SU-DHL-6 (cell line): ENCODE measurements at regions not wholly inside any gene's neighbourhood (a gene's known extent, or its start where the extent isn't known, plus 50 kb on each side); places are given as distances from the start of the nearest gene placed in this dataset.

Experiments
- H2AFZ ChIP-seq: fragments of 200-600 bp; sonication (generic); 2 replicates; pipeline ENCODE4 v1.6.1; 2014; ENCODE audit warnings: low read depth, mild to moderate bottlenecking, moderate library complexity, mixed read lengths, antibody characterized with exemption, low read length; ENCODE audit not compliant: severe bottlenecking
- H3F3A ChIP-seq: fragments of 200-600 bp; shearing (Covaris generic); 2 replicates; pipeline ENCODE4 v1.6.0; 2016; ENCODE audit warnings: antibody characterized with exemption, mild to moderate bottlenecking; ENCODE audit not compliant: insufficient read depth
- H3K27ac ChIP-seq: fragments of 200-600 bp; sonication (generic); 2 replicates; pipeline ENCODE4 v1.5.1; 2016; ENCODE audit warnings: low read depth, mild to moderate bottlenecking, low read length, moderate library complexity, mixed read lengths
- H3K27me3 ChIP-seq: fragments of 200-600 bp; sonication (generic), shearing (Covaris generic); 2 replicates; pipeline ENCODE4 v1.6.0; 2014; ENCODE audit warnings: mild to moderate bottlenecking, low read length
- H3K36me3 ChIP-seq: fragments of 200-600 bp; sonication (generic); 2 replicates; pipeline ENCODE4 v1.6.1; 2014; ENCODE audit warnings: mild to moderate bottlenecking, low read length, mixed read lengths
- H3K4me2 ChIP-seq: fragments of 300-600, 200-600 bp; shearing (Covaris generic), sonication (generic); 2 replicates; pipeline ENCODE4 v1.6.0; 2014; ENCODE audit warnings: low read length, low read depth, mild to moderate bottlenecking; ENCODE audit not compliant: poor library complexity, severe bottlenecking
- H3K4me3 ChIP-seq: fragments of 200-600 bp; sonication (generic); 2 replicates; pipeline ENCODE4 v1.5.1; 2014; ENCODE audit warnings: antibody characterized with exemption, low read length, mild to moderate bottlenecking, mixed read lengths; ENCODE audit not compliant: insufficient read depth, poor library complexity, severe bottlenecking
- H3K79me2 ChIP-seq: fragments of 200-600 bp; sonication (generic); 2 replicates; pipeline ENCODE4 v1.6.1; 2014; ENCODE audit warnings: mild to moderate bottlenecking, low read length, moderate library complexity; ENCODE audit not compliant: insufficient read depth
- H3K9ac ChIP-seq: fragments of 200-600 bp; sonication (generic); 2 replicates; pipeline ENCODE4 v1.7.0; 2014; ENCODE audit warnings: mild to moderate bottlenecking, low read length
- H3K9me2 ChIP-seq: fragments of 200-600 bp; sonication (generic); replicated peaks from 2 replicates; pipeline ENCODE4 v1.6.1; 2014; ENCODE audit warnings: low read length; ENCODE audit not compliant: insufficient read depth
- H3K9me3 ChIP-seq: fragments of 200-600 bp; sonication (generic); 2 replicates; pipeline ENCODE4 v1.6.1; 2014; ENCODE audit warnings: low read length, mixed read lengths; ENCODE audit not compliant: insufficient read depth
- H4K20me1 ChIP-seq: fragments of 200-600 bp; sonication (generic); 2 replicates; pipeline ENCODE4 v1.6.1; 2014; ENCODE audit warnings: low read depth, mild to moderate bottlenecking, antibody characterized with exemption, low read length, moderate library complexity, mixed read lengths
- CTCF ChIP-seq: fragments of 200-600 bp; sonication (generic); IDR thresholded peaks from one replicate; pipeline ENCODE4 v1.5.1; 2017; ENCODE audit warnings: antibody characterized with exemption, mild to moderate bottlenecking, low read length, moderate library complexity; ENCODE audit not compliant: insufficient read depth, poor library complexity, severe bottlenecking
- EZH2phosphoT487 ChIP-seq: fragments of 200-600 bp; sonication (generic), shearing (Covaris generic); conservative IDR thresholded peaks from 2 replicates; pipeline ENCODE4 v1.6.1; 2018; ENCODE audit warnings: mild to moderate bottlenecking, antibody characterized with exemption, low read length, moderate library complexity, mixed read lengths

DNA sequence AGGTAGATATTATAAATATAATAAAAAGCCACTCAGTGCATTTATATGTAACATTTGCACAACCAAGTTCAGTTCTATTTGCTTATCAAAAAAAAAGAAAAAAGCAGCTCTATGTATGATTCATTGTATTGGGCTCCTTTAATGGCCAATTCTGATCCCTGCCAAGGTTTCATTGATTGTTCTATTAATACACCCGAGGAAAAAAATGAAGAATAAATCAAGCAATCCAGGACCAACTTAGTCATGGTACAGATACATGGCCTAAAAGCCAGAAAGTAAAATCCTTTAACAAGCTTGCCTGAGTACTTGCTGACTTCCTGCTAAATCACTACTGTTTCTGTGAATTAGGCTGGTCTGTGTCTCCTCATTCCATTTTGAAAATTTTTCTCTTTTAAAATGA, 77.6 kb upstream of the PCDH7 start:
- no peak overlapping the region for H3K4me2 ChIP-seq
- H3K27me3 ChIP-seq, result no peaks in the 10 kb centered on the region
- no peaks in the 10 kb centered on the region for H3K79me2 ChIP-seq
- H3F3A ChIP-seq, result no peaks in the 10 kb centered on the region
- no peak overlapping the region for H3K4me3 ChIP-seq
- no peaks in the 10 kb centered on the region for H4K20me1 ChIP-seq
- H3K27ac ChIP-seq, result no peak overlapping the region
- no peaks in the 10 kb centered on the region for H3K9me2 ChIP-seq
- no peaks in the 10 kb centered on the region for H3K36me3 ChIP-seq
- TF ChIP-seq EZH2phosphoT487 (no peak), CTCF (no peak)
- no peak overlapping the region for H2AFZ ChIP-seq
- no peak overlapping the region for H3K9ac ChIP-seq
- no peaks in the 10 kb centered on the region for H3K9me3 ChIP-seq

GRCh38 chr4:30653291-30653690, 66.9 kb upstream of the PCDH7 start:
- no peaks in the 10 kb centered on the region for H3K79me2 ChIP-seq
- H2AFZ ChIP-seq, result no peak overlapping the region
- H3K9ac ChIP-seq, result no peak overlapping the region
- H3K4me3 ChIP-seq, result no peak overlapping the region
- H3K36me3 ChIP-seq, result no peaks in the 10 kb centered on the region
- no peaks in the 10 kb centered on the region for H3K27me3 ChIP-seq
- no peaks in the 10 kb centered on the region for H4K20me1 ChIP-seq
- H3K27ac ChIP-seq, result no peak overlapping the region
- no peak overlapping the region for H3K4me2 ChIP-seq
- H3K9me3 ChIP-seq, result no peaks in the 10 kb centered on the region
- H3K9me2 ChIP-seq, result no peaks in the 10 kb centered on the region
- TF ChIP-seq CTCF (no peak), EZH2phosphoT487 (no peak)
- no peaks in the 10 kb centered on the region for H3F3A ChIP-seq

DNA sequence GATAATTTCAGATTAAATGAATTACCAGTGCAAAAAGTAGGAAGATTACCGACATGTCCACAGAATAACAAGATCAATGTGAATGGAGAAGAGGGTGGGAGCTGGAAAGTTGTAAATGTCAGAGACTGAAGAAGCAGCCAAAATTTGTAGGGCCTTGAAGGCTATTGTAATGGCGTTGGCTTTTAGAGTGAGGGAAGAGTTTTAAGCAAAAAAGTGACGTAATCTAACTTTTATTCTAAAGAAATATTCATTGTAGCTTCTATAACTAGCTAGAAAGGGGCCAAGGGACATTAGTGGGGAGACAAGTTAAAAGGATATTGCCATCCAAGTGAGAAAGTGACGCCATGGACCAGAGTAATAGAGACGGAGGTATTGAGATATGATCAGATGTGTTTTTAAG, 63.3 kb upstream of the PCDH7 start:
- H3K9me3 ChIP-seq, result no peaks in the 10 kb centered on the region
- no peak overlapping the region for H2AFZ ChIP-seq
- H3K27me3 ChIP-seq, result no peaks in the 10 kb centered on the region
- no peak overlapping the region for H3K4me3 ChIP-seq
- H3K36me3 ChIP-seq, result no peaks in the 10 kb centered on the region
- TF ChIP-seq CTCF, result no peak
- no peak for TF ChIP-seq EZH2phosphoT487
- no peak overlapping the region for H3K9ac ChIP-seq
- H3K79me2 ChIP-seq, result no peaks in the 10 kb centered on the region
- H4K20me1 ChIP-seq, result no peaks in the 10 kb centered on the region
- H3K9me2 ChIP-seq, result no peaks in the 10 kb centered on the region
- H3F3A ChIP-seq, result no peaks in the 10 kb centered on the region
- H3K27ac ChIP-seq, result no peak overlapping the region
- no peak overlapping the region for H3K4me2 ChIP-seq

DNA sequence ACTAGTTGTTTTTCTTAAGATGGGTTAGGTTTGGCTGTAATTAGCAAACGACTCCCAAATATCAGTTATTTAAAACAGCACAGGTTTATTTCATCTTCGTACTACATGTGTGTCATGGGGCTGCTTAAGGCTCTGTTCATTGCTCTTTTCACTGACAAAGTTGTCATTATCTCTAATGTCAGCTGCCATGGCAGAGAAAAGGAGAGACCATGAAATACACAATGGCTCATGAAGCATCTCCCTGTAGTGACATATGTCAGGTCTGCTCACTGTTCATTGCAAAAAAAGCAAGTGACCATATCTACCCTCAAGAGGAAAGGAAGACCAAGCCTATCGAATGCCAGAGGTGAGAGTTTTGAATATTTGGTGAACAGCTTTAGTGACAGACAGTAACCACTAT, 52.2 kb upstream of the PCDH7 start:
- H3K9me3 ChIP-seq, result no peaks in the 10 kb centered on the region
- no peaks in the 10 kb centered on the region for H3K79me2 ChIP-seq
- H3K4me3 ChIP-seq, result no peak overlapping the region
- H3K9me2 ChIP-seq, result no peaks in the 10 kb centered on the region
- TF ChIP-seq CTCF (no peak), EZH2phosphoT487 (no peak)
- no peaks in the 10 kb centered on the region for H3K27me3 ChIP-seq
- no peak overlapping the region for H3K27ac ChIP-seq
- no peak overlapping the region for H3K9ac ChIP-seq
- no peaks in the 10 kb centered on the region for H3F3A ChIP-seq
- no peak overlapping the region for H3K4me2 ChIP-seq
- H3K36me3 ChIP-seq, result no peaks in the 10 kb centered on the region
- H4K20me1 ChIP-seq, result no peaks in the 10 kb centered on the region
- no peak overlapping the region for H2AFZ ChIP-seq
